ENCODE measurements at regions not wholly inside any gene's neighbourhood (a gene's known extent, or its start where the extent isn't known, plus 50 kb on each side); places are given as distances from the start of the nearest gene placed in this dataset.

DNA sequence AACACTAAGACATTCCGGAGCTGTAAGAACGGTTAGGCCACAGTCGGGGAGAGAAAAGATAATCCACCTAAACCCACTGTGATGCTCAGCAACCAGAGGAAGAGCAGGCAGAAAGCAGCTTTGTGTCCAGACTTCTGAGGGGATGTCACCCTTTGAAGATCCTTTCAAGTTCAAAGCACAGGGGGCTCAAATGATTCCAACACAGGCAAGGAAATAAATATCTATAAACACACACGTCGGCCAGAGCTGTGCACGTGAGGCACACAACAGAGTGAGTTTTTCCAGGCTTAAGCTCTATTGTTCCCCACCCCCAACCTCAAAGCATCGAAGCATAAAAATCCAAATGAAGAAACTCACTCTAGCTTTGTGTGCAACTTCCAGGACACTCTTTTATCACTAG, 479.0 kb downstream of the DISC1 start:
- TF ChIP-seq ESRRG (CRISPR knock-in tag; IDR thresholded peaks at IDR 0.05) (no peak), ZFP30 (CRISPR knock-in tag; IDR thresholded peaks at IDR 0.05) (no peak), CSDC2 (CRISPR knock-in tag; IDR thresholded peaks at IDR 0.05) (no peak), TOX (CRISPR knock-in tag; IDR thresholded peaks at IDR 0.05; ENCODE audit: borderline replicate concordance) (no peak), SNAI2 (CRISPR knock-in tag; IDR thresholded peaks at IDR 0.05) (no peak)
- TF ChIP-seq, protein P1, sequence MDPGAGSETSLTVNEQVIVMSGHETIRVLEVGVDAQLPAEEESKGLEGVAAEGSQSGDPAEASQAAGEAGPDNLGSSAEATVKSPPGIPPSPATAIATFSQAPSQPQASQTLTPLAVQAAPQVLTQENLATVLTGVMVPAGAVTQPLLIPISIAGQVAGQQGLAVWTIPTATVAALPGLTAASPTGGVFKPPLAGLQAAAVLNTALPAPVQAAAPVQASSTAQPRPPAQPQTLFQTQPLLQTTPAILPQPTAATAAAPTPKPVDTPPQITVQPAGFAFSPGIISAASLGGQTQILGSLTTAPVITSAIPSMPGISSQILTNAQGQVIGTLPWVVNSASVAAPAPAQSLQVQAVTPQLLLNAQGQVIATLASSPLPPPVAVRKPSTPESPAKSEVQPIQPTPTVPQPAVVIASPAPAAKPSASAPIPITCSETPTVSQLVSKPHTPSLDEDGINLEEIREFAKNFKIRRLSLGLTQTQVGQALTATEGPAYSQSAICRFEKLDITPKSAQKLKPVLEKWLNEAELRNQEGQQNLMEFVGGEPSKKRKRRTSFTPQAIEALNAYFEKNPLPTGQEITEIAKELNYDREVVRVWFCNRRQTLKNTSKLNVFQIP (CRISPR knock-in tag; IDR thresholded peaks at IDR 0.05; ENCODE audit: borderline replicate concordance, low read depth): no peak
- TF ChIP-seq, protein P2, sequence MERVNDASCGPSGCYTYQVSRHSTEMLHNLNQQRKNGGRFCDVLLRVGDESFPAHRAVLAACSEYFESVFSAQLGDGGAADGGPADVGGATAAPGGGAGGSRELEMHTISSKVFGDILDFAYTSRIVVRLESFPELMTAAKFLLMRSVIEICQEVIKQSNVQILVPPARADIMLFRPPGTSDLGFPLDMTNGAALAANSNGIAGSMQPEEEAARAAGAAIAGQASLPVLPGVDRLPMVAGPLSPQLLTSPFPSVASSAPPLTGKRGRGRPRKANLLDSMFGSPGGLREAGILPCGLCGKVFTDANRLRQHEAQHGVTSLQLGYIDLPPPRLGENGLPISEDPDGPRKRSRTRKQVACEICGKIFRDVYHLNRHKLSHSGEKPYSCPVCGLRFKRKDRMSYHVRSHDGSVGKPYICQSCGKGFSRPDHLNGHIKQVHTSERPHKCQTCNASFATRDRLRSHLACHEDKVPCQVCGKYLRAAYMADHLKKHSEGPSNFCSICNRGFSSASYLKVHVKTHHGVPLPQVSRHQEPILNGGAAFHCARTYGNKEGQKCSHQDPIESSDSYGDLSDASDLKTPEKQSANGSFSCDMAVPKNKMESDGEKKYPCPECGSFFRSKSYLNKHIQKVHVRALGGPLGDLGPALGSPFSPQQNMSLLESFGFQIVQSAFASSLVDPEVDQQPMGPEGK (CRISPR knock-in tag; IDR thresholded peaks at IDR 0.05; ENCODE audit: borderline replicate concordance): no peak
- TF ChIP-seq, protein P3, sequence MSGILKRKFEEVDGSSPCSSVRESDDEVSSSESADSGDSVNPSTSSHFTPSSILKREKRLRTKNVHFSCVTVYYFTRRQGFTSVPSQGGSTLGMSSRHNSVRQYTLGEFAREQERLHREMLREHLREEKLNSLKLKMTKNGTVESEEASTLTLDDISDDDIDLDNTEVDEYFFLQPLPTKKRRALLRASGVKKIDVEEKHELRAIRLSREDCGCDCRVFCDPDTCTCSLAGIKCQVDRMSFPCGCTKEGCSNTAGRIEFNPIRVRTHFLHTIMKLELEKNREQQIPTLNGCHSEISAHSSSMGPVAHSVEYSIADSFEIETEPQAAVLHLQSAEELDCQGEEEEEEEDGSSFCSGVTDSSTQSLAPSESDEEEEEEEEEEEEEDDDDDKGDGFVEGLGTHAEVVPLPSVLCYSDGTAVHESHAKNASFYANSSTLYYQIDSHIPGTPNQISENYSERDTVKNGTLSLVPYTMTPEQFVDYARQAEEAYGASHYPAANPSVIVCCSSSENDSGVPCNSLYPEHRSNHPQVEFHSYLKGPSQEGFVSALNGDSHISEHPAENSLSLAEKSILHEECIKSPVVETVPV (CRISPR knock-in tag; IDR thresholded peaks at IDR 0.05): no peak
- TF ChIP-seq, protein P4, sequence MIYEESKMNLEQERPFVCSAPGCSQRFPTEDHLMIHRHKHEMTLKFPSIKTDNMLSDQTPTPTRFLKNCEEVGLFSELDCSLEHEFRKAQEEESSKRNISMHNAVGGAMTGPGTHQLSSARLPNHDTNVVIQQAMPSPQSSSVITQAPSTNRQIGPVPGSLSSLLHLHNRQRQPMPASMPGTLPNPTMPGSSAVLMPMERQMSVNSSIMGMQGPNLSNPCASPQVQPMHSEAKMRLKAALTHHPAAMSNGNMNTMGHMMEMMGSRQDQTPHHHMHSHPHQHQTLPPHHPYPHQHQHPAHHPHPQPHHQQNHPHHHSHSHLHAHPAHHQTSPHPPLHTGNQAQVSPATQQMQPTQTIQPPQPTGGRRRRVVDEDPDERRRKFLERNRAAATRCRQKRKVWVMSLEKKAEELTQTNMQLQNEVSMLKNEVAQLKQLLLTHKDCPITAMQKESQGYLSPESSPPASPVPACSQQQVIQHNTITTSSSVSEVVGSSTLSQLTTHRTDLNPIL (CRISPR knock-in tag; IDR thresholded peaks at IDR 0.05; ENCODE audit: low read depth): no peak
- ATAC-seq: no peak

DNA sequence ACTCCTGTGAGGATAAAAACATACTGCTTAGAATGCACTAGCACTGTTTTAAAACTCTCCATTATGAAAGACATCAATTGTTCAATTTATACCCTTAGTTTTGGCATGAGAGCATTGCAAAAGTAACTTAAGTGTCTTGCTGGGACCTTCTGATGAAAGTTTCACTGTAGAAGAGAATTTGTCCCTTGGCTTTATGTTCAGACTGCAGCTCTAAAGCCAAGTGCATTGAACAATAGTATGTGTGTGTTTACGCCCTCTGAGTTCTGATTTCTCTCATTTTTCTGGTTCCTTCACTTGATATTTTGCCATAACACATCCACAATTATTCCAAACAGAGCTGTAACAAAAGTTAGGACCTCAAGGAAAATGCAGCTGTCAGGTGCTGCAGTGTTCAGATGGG, 474.6 kb downstream of the DISC1 start:
- TF ChIP-seq ZFP30 (CRISPR knock-in tag; IDR thresholded peaks at IDR 0.05) (no peak), ISL1 (CRISPR knock-in tag; IDR thresholded peaks at IDR 0.05) (no peak), ZNF70 (CRISPR knock-in tag; IDR thresholded peaks at IDR 0.05) (no peak), TOX (CRISPR knock-in tag; IDR thresholded peaks at IDR 0.05; ENCODE audit: borderline replicate concordance) (no peak), ESRRG (CRISPR knock-in tag; IDR thresholded peaks at IDR 0.05) (no peak), OSR1 (CRISPR knock-in tag; IDR thresholded peaks at IDR 0.05) (no peak), ZC3H10 (CRISPR knock-in tag; IDR thresholded peaks at IDR 0.05) (no peak), ZNF8 (CRISPR knock-in tag; IDR thresholded peaks at IDR 0.05) (no peak), ZFP3 (CRISPR knock-in tag; IDR thresholded peaks at IDR 0.05) (no peak), ZNF565 (CRISPR knock-in tag; conservative IDR thresholded peaks at IDR 0.05; ENCODE audit: low read depth) (no peak), TCF4 (CRISPR knock-in tag; IDR thresholded peaks at IDR 0.05; ENCODE audit: borderline replicate concordance) (no peak)
- TF ChIP-seq, protein P4 (CRISPR knock-in tag; IDR thresholded peaks at IDR 0.05; ENCODE audit: low read depth): no peak
- TF ChIP-seq, protein P3 (CRISPR knock-in tag; IDR thresholded peaks at IDR 0.05): no peak
- no peak for ATAC-seq

DNA sequence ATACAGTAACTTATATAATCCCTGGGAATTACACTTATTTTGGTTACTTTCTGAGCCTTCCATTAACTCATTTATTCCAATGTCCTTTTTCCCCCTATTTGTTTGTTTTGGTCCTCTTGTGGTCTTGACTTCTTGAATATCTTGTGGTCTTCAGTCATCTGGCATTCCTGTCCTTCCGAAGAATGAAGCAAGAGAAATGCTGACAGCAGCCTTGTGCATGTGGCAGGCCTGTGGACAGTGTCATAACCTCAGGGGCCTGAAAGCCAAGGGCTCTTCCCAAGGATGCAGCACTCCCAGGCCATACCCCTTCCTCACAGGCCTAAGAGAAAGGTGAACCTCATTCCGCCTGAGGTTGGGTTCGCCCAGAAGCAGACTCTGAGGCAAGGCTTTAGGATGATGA, 470.2 kb downstream of the DISC1 start:
- ATAC-seq: no peak
- TF ChIP-seq BACH2 (CRISPR knock-in tag; IDR thresholded peaks at IDR 0.05; ENCODE audit: borderline replicate concordance) (no peak), RARB (CRISPR knock-in tag; IDR thresholded peaks at IDR 0.05) (no peak), TCF4 (CRISPR knock-in tag; IDR thresholded peaks at IDR 0.05; ENCODE audit: borderline replicate concordance) (no peak), PPARA (CRISPR knock-in tag; IDR thresholded peaks at IDR 0.05; ENCODE audit: borderline replicate concordance) (no peak), ISL1 (CRISPR knock-in tag; IDR thresholded peaks at IDR 0.05) (no peak), ZC3H10 (CRISPR knock-in tag; IDR thresholded peaks at IDR 0.05) (no peak), ARNTL (CRISPR knock-in tag; IDR thresholded peaks at IDR 0.05; ENCODE audit: borderline replicate concordance, low read depth) (no peak), ZNF8 (CRISPR knock-in tag; IDR thresholded peaks at IDR 0.05) (no peak)
- TF ChIP-seq, protein P5, sequence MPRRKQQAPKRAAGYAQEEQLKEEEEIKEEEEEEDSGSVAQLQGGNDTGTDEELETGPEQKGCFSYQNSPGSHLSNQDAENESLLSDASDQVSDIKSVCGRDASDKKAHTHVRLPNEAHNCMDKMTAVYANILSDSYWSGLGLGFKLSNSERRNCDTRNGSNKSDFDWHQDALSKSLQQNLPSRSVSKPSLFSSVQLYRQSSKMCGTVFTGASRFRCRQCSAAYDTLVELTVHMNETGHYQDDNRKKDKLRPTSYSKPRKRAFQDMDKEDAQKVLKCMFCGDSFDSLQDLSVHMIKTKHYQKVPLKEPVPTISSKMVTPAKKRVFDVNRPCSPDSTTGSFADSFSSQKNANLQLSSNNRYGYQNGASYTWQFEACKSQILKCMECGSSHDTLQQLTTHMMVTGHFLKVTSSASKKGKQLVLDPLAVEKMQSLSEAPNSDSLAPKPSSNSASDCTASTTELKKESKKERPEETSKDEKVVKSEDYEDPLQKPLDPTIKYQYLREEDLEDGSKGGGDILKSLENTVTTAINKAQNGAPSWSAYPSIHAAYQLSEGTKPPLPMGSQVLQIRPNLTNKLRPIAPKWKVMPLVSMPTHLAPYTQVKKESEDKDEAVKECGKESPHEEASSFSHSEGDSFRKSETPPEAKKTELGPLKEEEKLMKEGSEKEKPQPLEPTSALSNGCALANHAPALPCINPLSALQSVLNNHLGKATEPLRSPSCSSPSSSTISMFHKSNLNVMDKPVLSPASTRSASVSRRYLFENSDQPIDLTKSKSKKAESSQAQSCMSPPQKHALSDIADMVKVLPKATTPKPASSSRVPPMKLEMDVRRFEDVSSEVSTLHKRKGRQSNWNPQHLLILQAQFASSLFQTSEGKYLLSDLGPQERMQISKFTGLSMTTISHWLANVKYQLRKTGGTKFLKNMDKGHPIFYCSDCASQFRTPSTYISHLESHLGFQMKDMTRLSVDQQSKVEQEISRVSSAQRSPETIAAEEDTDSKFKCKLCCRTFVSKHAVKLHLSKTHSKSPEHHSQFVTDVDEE (CRISPR knock-in tag; IDR thresholded peaks at IDR 0.05): no peak
- TF ChIP-seq, protein P1 (CRISPR knock-in tag; IDR thresholded peaks at IDR 0.05; ENCODE audit: borderline replicate concordance, low read depth): no peak
- TF ChIP-seq, protein P2 (CRISPR knock-in tag; IDR thresholded peaks at IDR 0.05; ENCODE audit: borderline replicate concordance): no peak
